ENCODE measurements at regions not wholly inside any gene's neighbourhood (a gene's known extent, or its start where the extent isn't known, plus 50 kb on each side); places are given as distances from the start of the nearest gene placed in this dataset.

- no peak for ATAC-seq
- TF ChIP-seq CSDC2 (CRISPR knock-in tag; IDR thresholded peaks at IDR 0.05) (no peak), SNAI2 (CRISPR knock-in tag; IDR thresholded peaks at IDR 0.05) (no peak), TSHZ2 (CRISPR knock-in tag; IDR thresholded peaks at IDR 0.05) (no peak), CREB5 (CRISPR knock-in tag; IDR thresholded peaks at IDR 0.05; ENCODE audit: low read depth) (no peak), BACH2 (CRISPR knock-in tag; IDR thresholded peaks at IDR 0.05; ENCODE audit: borderline replicate concordance) (no peak), ISL1 (CRISPR knock-in tag; IDR thresholded peaks at IDR 0.05) (no peak), CSRNP3 (CRISPR knock-in tag; IDR thresholded peaks at IDR 0.05) (no peak), ZC3H10 (CRISPR knock-in tag; IDR thresholded peaks at IDR 0.05) (no peak), RARB (CRISPR knock-in tag; IDR thresholded peaks at IDR 0.05) (no peak), ARNTL (CRISPR knock-in tag; IDR thresholded peaks at IDR 0.05; ENCODE audit: borderline replicate concordance, low read depth) (no peak), OSR1 (CRISPR knock-in tag; IDR thresholded peaks at IDR 0.05) (no peak), ESRRG (CRISPR knock-in tag; IDR thresholded peaks at IDR 0.05) (no peak), GLIS3 (CRISPR knock-in tag; IDR thresholded peaks at IDR 0.05) (no peak), ZNF8 (CRISPR knock-in tag; IDR thresholded peaks at IDR 0.05) (no peak), ZNF70 (CRISPR knock-in tag; IDR thresholded peaks at IDR 0.05) (no peak), PATZ1 (CRISPR knock-in tag; IDR thresholded peaks at IDR 0.05; ENCODE audit: borderline replicate concordance) (no peak), POU6F1 (CRISPR knock-in tag; IDR thresholded peaks at IDR 0.05; ENCODE audit: borderline replicate concordance, low read depth) (no peak)
Observed at GRCh38 chr14:21874167-21874566, 200.5 kb upstream of the OR4E1 start.

GRCh38 chr14:21868442-21869046 lies 194.9 kb upstream of the OR4E1 start:
- ATAC-seq = peak; percentile 91
- TF ChIP-seq ZNF565 (CRISPR knock-in tag; conservative IDR thresholded peaks at IDR 0.05; ENCODE audit: low read depth) (no peak), PPARA (CRISPR knock-in tag; IDR thresholded peaks at IDR 0.05; ENCODE audit: borderline replicate concordance) (no peak), TSHZ2 (CRISPR knock-in tag; IDR thresholded peaks at IDR 0.05) (no peak), GLIS3 (CRISPR knock-in tag; IDR thresholded peaks at IDR 0.05) (no peak), POU6F1 (CRISPR knock-in tag; IDR thresholded peaks at IDR 0.05; ENCODE audit: borderline replicate concordance, low read depth) (no peak), RARB (CRISPR knock-in tag; IDR thresholded peaks at IDR 0.05) (no peak), BACH2 (CRISPR knock-in tag; IDR thresholded peaks at IDR 0.05; ENCODE audit: borderline replicate concordance) (no peak), ISL1 (CRISPR knock-in tag; IDR thresholded peaks at IDR 0.05) (no peak), CSDC2 (CRISPR knock-in tag; IDR thresholded peaks at IDR 0.05) (no peak), TOX (CRISPR knock-in tag; IDR thresholded peaks at IDR 0.05; ENCODE audit: borderline replicate concordance) (no peak)
